Ammon's horn (tissue), 1 donor: ENCODE measurements at regions not wholly inside any gene's neighbourhood (a gene's known extent, or its start where the extent isn't known, plus 50 kb on each side); places are given as distances from the start of the nearest gene placed in this dataset.

Experiments used
- DNase-seq: peaks from one replicate; pipeline ENCODE4 v3.0.0-alpha.2; 2016; ENCODE audit warnings: low spot score

- no peak for DNase-seq
Observed at GRCh38 chr9:115254287-115255180, 136.6 kb upstream of the TNC start.

GRCh38 chr9:115261656-115262081, 143.7 kb upstream of the TNC start:
- DNase-seq, result no peak

- peak; percentile 45 for DNase-seq
Observed at GRCh38 chr9:115262477-115262876, 144.5 kb upstream of the TNC start.

GRCh38 chr9:115262952-115263351, 145.0 kb upstream of the TNC start:
- DNase-seq, result no peak

GRCh38 chr9:115263371-115264075, 145.6 kb upstream of the TNC start:
- DNase-seq, result no peak

- DNase-seq, result no peak
Observed at GRCh38 chr9:115264313-115264712, 146.4 kb upstream of the TNC start.

- no peak for DNase-seq
Observed at GRCh38 chr9:115267790-115268189, 149.8 kb upstream of the TNC start.

- DNase-seq, result no peak
Observed at GRCh38 chr9:115275753-115276152, 157.8 kb upstream of the TNC start.

- DNase-seq, result no peak
Observed at GRCh38 chr9:115276621-115277020, 158.7 kb upstream of the TNC start.

GRCh38 chr9:115277301-115277700, 159.3 kb upstream of the TNC start:
- DNase-seq, result no peak

GRCh38 chr9:115278326-115279035, 160.5 kb upstream of the TNC start:
- no peak for DNase-seq

- DNase-seq, result no peak
Observed at GRCh38 chr9:115283395-115283794, 165.4 kb upstream of the TNC start.

- DNase-seq, result no peak
Observed at GRCh38 chr9:115285836-115286235, 167.9 kb upstream of the TNC start.

- DNase-seq, result no peak
Observed at GRCh38 chr9:115286411-115286810, 168.5 kb upstream of the TNC start.

- DNase-seq, result no peak
Observed at GRCh38 chr9:115289757-115290208, 171.8 kb upstream of the TNC start.

GRCh38 chr9:115291841-115292240, 173.9 kb upstream of the TNC start:
- no peak for DNase-seq

GRCh38 chr9:115292584-115293279, 174.8 kb upstream of the TNC start:
- DNase-seq, result no peak

- no peak for DNase-seq
Observed at GRCh38 chr9:115295734-115296133, 177.8 kb upstream of the TNC start.

GRCh38 chr9:115296831-115297565, 179.0 kb upstream of the TNC start:
- DNase-seq, result no peak

- DNase-seq, result no peak
Observed at GRCh38 chr9:115300116-115300515, 182.2 kb upstream of the TNC start.

GRCh38 chr9:115300874-115301273, 182.9 kb upstream of the TNC start:
- DNase-seq, result no peak
